Stomach (tissue), 6 donors: ENCODE measurements at regions not wholly inside any gene's neighbourhood (a gene's known extent, or its start where the extent isn't known, plus 50 kb on each side); places are given as distances from the start of the nearest gene placed in this dataset.

Source experiments
- DNase-seq, 2 donors: peaks; one replicate each; pipeline versions ENCODE4 v3.0.0 to v3.0.0-alpha.2; 2013 to 2019
- H3K27ac ChIP-seq, 5 donors: fragments of 200-600 bp in 4 of 5; sonication (generic) in 4 of 5; one replicate each; pipeline ENCODE4 v1.5.1; 2013 to 2019; ENCODE audit warnings: mild to moderate bottlenecking in 1 of 5, moderate library complexity in 1 of 5
- H3K27me3 ChIP-seq, 3 donors: fragments of 200-600 bp; sonication (generic); one replicate each; pipeline ENCODE4 v1.5.1; 2017 to 2019; ENCODE audit warnings: mixed run types in 1 of 3
- H3K36me3 ChIP-seq, 4 donors: fragments of 200-600 bp; sonication (generic); 1 replicate in 3 of 4; 2 replicates in 1 of 4; pipeline ENCODE4 v1.5.1; 2016 to 2019
- H3K4me1 ChIP-seq, 4 donors: fragments of 200-600 bp; sonication (generic); one replicate each; pipeline ENCODE4 v1.5.1; 2016 to 2019
- H3K4me3 ChIP-seq, 4 donors: fragments of 200-600 bp; sonication (generic) in 3 of 4; one replicate each; pipeline ENCODE4 v1.5.1; 2016 to 2019; ENCODE audit warnings: mild to moderate bottlenecking in 1 of 4
- H3K9me3 ChIP-seq, 4 donors: fragments of 200-600 bp; sonication (generic); one replicate each; pipeline ENCODE4 v1.5.1; 2016 to 2019
- EP300 ChIP-seq: sonication (generic); formaldehyde crosslinking; IDR thresholded peaks from one replicate; pipeline ENCODE4 v1.6.1; 2017; ENCODE audit warnings: antibody characterized with exemption
- POLR2A ChIP-seq, 4 donors: fragments of 450-650 bp; IDR thresholded peaks; one replicate each; pipeline ENCODE4 v1.6.1; 2016; ENCODE audit warnings: antibody characterized with exemption in 4 of 4, control low read depth in 2 of 4, mild to moderate bottlenecking in 1 of 4, moderate library complexity in 1 of 4
- intact Hi-C: fragments of 100-400 bp; cut with DNase I; formaldehyde crosslinking; loops from one replicate; pipeline ENCODE4 v1.15.1; 2023; ENCODE audit warnings: low total_unique reads
- TF ChIP-seq, protein P1 (sequence below), 7 experiments: fragments of 450-650 bp in 4 of 7; fragments of 200-600 bp in 3 of 7; sonication (generic) in 3 of 7; IDR thresholded peaks; one replicate each; pipeline ENCODE4 v1.5.1; 2016 to 2019; ENCODE audit warnings: antibody characterized with exemption in 7 of 7, control low read depth in 2 of 7, mild to moderate bottlenecking in 1 of 7
- donor health status: Bipolar disorder and iron deficiency.

DNA sequence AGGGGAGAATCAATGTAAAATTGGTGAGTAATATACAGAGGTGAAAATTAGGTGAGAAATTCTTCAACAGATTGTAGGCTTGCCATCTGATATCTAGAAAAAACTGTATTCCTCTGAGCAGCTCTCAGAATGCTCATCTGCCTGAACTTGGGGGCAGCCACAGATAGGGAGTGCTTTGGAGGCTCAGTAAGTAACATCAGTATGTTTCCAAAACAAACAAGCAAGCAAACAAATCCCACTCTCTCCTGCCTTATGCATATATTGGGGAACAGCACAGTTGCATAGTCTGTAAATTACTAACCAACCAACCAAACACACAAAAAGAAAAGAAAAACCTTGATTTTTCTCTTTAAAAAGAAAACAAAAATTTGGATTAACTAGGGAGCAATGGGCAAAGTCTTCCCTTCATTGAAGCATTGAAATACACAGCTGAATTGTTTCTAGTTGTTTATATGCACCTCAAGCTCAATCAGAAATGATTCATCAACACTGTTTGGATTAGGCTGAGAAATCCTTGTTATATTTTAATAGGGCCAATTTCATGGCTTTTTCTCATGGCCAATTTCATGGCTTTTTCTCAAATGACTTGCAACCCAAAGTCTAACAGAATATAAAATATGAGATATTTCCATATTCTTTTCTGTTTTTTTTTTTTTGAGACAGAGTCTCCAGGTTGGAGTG is 50.1 kb upstream of the DEK start:
- H3K36me3 ChIP-seq: no peaks in the 10 kb centered on the region
- intact Hi-C loops: no loop called here
- H3K27ac ChIP-seq: no peak overlapping the region
- no peaks in the 10 kb centered on the region for H3K4me1 ChIP-seq
- H3K4me3 ChIP-seq: no peak overlapping the region
- TF ChIP-seq POLR2A (IDR thresholded peaks at IDR 0.05): no peak
- no peak for TF ChIP-seq EP300
- TF ChIP-seq, protein P1, sequence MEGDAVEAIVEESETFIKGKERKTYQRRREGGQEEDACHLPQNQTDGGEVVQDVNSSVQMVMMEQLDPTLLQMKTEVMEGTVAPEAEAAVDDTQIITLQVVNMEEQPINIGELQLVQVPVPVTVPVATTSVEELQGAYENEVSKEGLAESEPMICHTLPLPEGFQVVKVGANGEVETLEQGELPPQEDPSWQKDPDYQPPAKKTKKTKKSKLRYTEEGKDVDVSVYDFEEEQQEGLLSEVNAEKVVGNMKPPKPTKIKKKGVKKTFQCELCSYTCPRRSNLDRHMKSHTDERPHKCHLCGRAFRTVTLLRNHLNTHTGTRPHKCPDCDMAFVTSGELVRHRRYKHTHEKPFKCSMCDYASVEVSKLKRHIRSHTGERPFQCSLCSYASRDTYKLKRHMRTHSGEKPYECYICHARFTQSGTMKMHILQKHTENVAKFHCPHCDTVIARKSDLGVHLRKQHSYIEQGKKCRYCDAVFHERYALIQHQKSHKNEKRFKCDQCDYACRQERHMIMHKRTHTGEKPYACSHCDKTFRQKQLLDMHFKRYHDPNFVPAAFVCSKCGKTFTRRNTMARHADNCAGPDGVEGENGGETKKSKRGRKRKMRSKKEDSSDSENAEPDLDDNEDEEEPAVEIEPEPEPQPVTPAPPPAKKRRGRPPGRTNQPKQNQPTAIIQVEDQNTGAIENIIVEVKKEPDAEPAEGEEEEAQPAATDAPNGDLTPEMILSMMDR (IDR thresholded peaks at IDR 0.05): no peak
- DNase-seq: no peak
- peaks cover 0 to 7% (median 0%) of the 10 kb centered on the region in 3 donors for H3K27me3 ChIP-seq
- no peaks in the 10 kb centered on the region for H3K9me3 ChIP-seq
